22Rv1 (cell line): ENCODE measurements at regions not wholly inside any gene's neighbourhood (a gene's known extent, or its start where the extent isn't known, plus 50 kb on each side); places are given as distances from the start of the nearest gene placed in this dataset.

ENCODE experiments used
- CTCF ChIP-seq: fragments of 450-650 bp; IDR thresholded peaks from 2 replicates; pipeline ENCODE4 v1.5.1; 2017; ENCODE audit warnings: mild to moderate bottlenecking
- ZFX ChIP-seq: fragments of 450-650 bp; IDR thresholded peaks from 2 replicates; pipeline ENCODE4 v1.6.1; 2017; ENCODE audit warnings: antibody characterized with exemption, borderline replicate concordance

GRCh38 chr10:121138112-121138860 is 287.1 kb downstream of the WDR11 start:
- no peak for TF ChIP-seq CTCF
- TF ChIP-seq ZFX, result no peak
